CD14-positive monocyte (primary cell): ENCODE measurements at regions not wholly inside any gene's neighbourhood (a gene's known extent, or its start where the extent isn't known, plus 50 kb on each side); places are given as distances from the start of the nearest gene placed in this dataset.

Experiments used
- DNase-seq, 3 donors: peaks; one replicate each; pipeline ENCODE4 v3.0.0-alpha.2; 2011 to 2022
- H2AFZ ChIP-seq: 2 replicates; pipeline ENCODE4 v1.6.0; 2012; ENCODE audit warnings: mild to moderate bottlenecking, low read depth, low read length, inconsistent platforms; ENCODE audit not compliant: insufficient read depth, poor library complexity, severe bottlenecking
- H3K27ac ChIP-seq, 2 donors: 1 replicate in 1 of 2; 2 replicates in 1 of 2; pipeline ENCODE4 v1.5.1; 2012 to 2013; ENCODE audit warnings: low read length in 2 of 2, control low read depth in 1 of 2, inconsistent platforms in 1 of 2, low read depth in 1 of 2, mild to moderate bottlenecking in 1 of 2
- H3K27me3 ChIP-seq, 2 donors: one replicate each; pipeline versions ENCODE4 v1.6.0 to v1.6.1; 2011 to 2013; ENCODE audit warnings: low read length in 2 of 2; ENCODE audit not compliant: control insufficient read depth in 2 of 2, insufficient read depth in 2 of 2
- H3K36me3 ChIP-seq, 2 donors: replicated peaks in 1 of 2; 1 replicate in 1 of 2; 2 replicates in 1 of 2; pipeline versions ENCODE4 v1.5.1 to v1.6.1; 2012 to 2013; ENCODE audit warnings: low read length in 2 of 2, control low read depth in 1 of 2, inconsistent platforms in 1 of 2, mild to moderate bottlenecking in 1 of 2; ENCODE audit not compliant: insufficient read depth in 2 of 2, control insufficient read depth in 1 of 2
- H3K4me1 ChIP-seq, 2 donors: 1 replicate in 1 of 2; 2 replicates in 1 of 2; pipeline versions ENCODE4 v1.5.1 to v1.6.1; 2012 to 2013; ENCODE audit warnings: low read length in 2 of 2, control low read depth in 1 of 2, inconsistent platforms in 1 of 2, mild to moderate bottlenecking in 1 of 2, moderate library complexity in 1 of 2; ENCODE audit not compliant: insufficient read depth in 2 of 2, control insufficient read depth in 1 of 2
- H3K4me2 ChIP-seq: replicated peaks from 2 replicates; pipeline ENCODE3; 2012; ENCODE audit warnings: low read length, moderate library complexity, mild to moderate bottlenecking; ENCODE audit not compliant: poor library complexity, severe bottlenecking; ENCODE audit errors: extremely low read depth
- H3K4me3 ChIP-seq, 3 experiments: fragments of 200-600 bp in 1 of 3; sonication (generic) in 1 of 3; replicated peaks in 1 of 3; 1 replicate in 2 of 3; 2 replicates in 1 of 3; pipeline ENCODE4 v1.5.1; 2011 to 2013; ENCODE audit warnings: low read length in 3 of 3, mild to moderate bottlenecking in 3 of 3, control low read depth in 2 of 3, low read depth in 2 of 3, inconsistent platforms in 1 of 3, moderate library complexity in 1 of 3
- H3K79me2 ChIP-seq: 2 replicates; pipeline ENCODE4 v1.6.0; 2012; ENCODE audit warnings: mild to moderate bottlenecking, control low read depth, inconsistent platforms, low read length, moderate library complexity; ENCODE audit not compliant: insufficient read depth
- H3K9ac ChIP-seq: 2 replicates; pipeline ENCODE4 v1.6.0; 2017; ENCODE audit warnings: low read length, mild to moderate bottlenecking; ENCODE audit not compliant: insufficient read depth, poor library complexity, severe bottlenecking
- H3K9me3 ChIP-seq, 2 donors: replicated peaks in 1 of 2; 1 replicate in 1 of 2; 2 replicates in 1 of 2; pipeline versions ENCODE4 v1.5.1 to v1.6.1; 2012 to 2013; ENCODE audit warnings: low read length in 2 of 2, control low read depth in 1 of 2; ENCODE audit not compliant: control insufficient read depth in 1 of 2, insufficient read depth in 1 of 2
- H4K20me1 ChIP-seq: 2 replicates; pipeline ENCODE4 v1.6.0; 2012; ENCODE audit warnings: mild to moderate bottlenecking, low read length, control low read depth, moderate library complexity; ENCODE audit not compliant: insufficient read depth
- H3K27ac Mint-ChIP-seq, 7 donors: one replicate each; pipeline ENCODE4 v1.8.0; 2020; ENCODE audit warnings: mild to moderate bottlenecking in 7 of 7, mixed read lengths in 7 of 7, moderate library complexity in 6 of 7, inconsistent platforms in 2 of 7
- H3K27me3 Mint-ChIP-seq, 3 donors: one replicate each; pipeline ENCODE4 v1.8.0; 2021 to 2022; ENCODE audit warnings: low read depth in 3 of 3, mild to moderate bottlenecking in 3 of 3, mixed read lengths in 3 of 3, moderate library complexity in 3 of 3, inconsistent platforms in 1 of 3
- H3K36me3 Mint-ChIP-seq, 2 donors: one replicate each; pipeline ENCODE4 v1.8.0; 2020; ENCODE audit warnings: mixed read lengths in 2 of 2, inconsistent platforms in 1 of 2, mild to moderate bottlenecking in 1 of 2
- H3K4me1 Mint-ChIP-seq: one replicate; pipeline ENCODE4 v1.8.0; 2020; ENCODE audit warnings: mild to moderate bottlenecking, mixed read lengths
- H3K4me3 Mint-ChIP-seq, 2 donors: one replicate each; pipeline ENCODE4 v1.8.0; 2020; ENCODE audit warnings: mild to moderate bottlenecking in 2 of 2, mixed read lengths in 2 of 2, moderate library complexity in 1 of 2
- H3K9me3 Mint-ChIP-seq, 7 donors: one replicate each; pipeline ENCODE4 v1.8.0; 2020 to 2022; ENCODE audit warnings: mixed read lengths in 7 of 7, mild to moderate bottlenecking in 6 of 7, moderate library complexity in 6 of 7, inconsistent platforms in 2 of 7
- CTCF ChIP-seq: fragments of 200-600 bp; IDR thresholded peaks from one replicate; pipeline ENCODE4 v1.8.0; 2022; ENCODE audit warnings: antibody characterized with exemption, mild to moderate bottlenecking
- WGBS: methylation state at CpG from one replicate; pipeline ENCODE4 v1.1.5; 2013; ENCODE audit warnings: missing lambda C conversion rate; ENCODE audit not compliant: insufficient coverage; 5-methylcytosine and 5-hydroxymethylcytosine counted together
- intact Hi-C, 2 donors: fragments of 100-400 bp; cut with micrococcal nuclease; formaldehyde crosslinking; loops; one replicate each; pipeline versions ENCODE4 v1.15.0 to v1.15.1; 2023

- H3K4me1 ChIP-seq: no peaks in the 10 kb centered on the region
- H3K4me2 ChIP-seq: no peak overlapping the region
- Mint-ChIP-seq H3K4me1 (no peaks in the 10 kb centered on the region), H3K27ac (no peak overlapping the region), H3K9me3 (peaks cover 0 to 16% (median 9%) of the 10 kb centered on the region in 7 donors), H3K4me3 (no peak overlapping the region), H3K27me3 (no peaks in the 10 kb centered on the region), H3K36me3 (no peaks in the 10 kb centered on the region)
- no peak overlapping the region for H3K9ac ChIP-seq
- no peak for TF ChIP-seq CTCF
- H3K79me2 ChIP-seq: no peaks in the 10 kb centered on the region
- peaks cover 10 to 14% of the 10 kb centered on the region in 2 donors for H3K9me3 ChIP-seq
- H3K36me3 ChIP-seq: no peaks in the 10 kb centered on the region
- no peak overlapping the region for H3K27ac ChIP-seq
- no peaks in the 10 kb centered on the region for H3K27me3 ChIP-seq
- no peak overlapping the region for H2AFZ ChIP-seq
- intact Hi-C loops: no loop called here
- H3K4me3 ChIP-seq: no peak overlapping the region
- H4K20me1 ChIP-seq: no peaks in the 10 kb centered on the region
- DNase-seq: no peak
- 79% methylated on average over 4 of the region's 12 CpGs for WGBS
These were observed 108.1 kb upstream of the FBXL7 start for GRCh38 chr5:15391704-15392397.

- TF ChIP-seq CTCF: no peak
- Histone ChIP-seq H3K36me3 (no peaks in the 10 kb centered on the region), H3K9ac (no peak overlapping the region), H3K79me2 (no peaks in the 10 kb centered on the region), H3K4me3 (no peak overlapping the region), H3K27ac (no peak overlapping the region), H3K4me2 (no peak overlapping the region), H2AFZ (no peak overlapping the region), H3K9me3 (peaks cover 35 to 40% of the 10 kb centered on the region in 2 donors), H4K20me1 (no peaks in the 10 kb centered on the region), H3K27me3 (no peaks in the 10 kb centered on the region), H3K4me1 (no peaks in the 10 kb centered on the region)
- Mint-ChIP-seq H3K4me1 (no peaks in the 10 kb centered on the region), H3K4me3 (no peak overlapping the region), H3K27me3 (peaks cover 0 to 2% (median 1%) of the 10 kb centered on the region in 3 donors), H3K27ac (no peak overlapping the region), H3K36me3 (no peaks in the 10 kb centered on the region), H3K9me3 (peaks cover 6 to 30% (median 19%) of the 10 kb centered on the region in 7 donors)
- DNase-seq: no peak
- intact Hi-C loops: no loop called here
- WGBS: 90% methylated on average over 2 of the region's 2 CpGs
These were observed 111.1 kb upstream of the FBXL7 start for GRCh38 chr5:15388866-15389265.
